Lower leg skin (tissue), 4 donors: ENCODE measurements at regions not wholly inside any gene's neighbourhood (a gene's known extent, or its start where the extent isn't known, plus 50 kb on each side); places are given as distances from the start of the nearest gene placed in this dataset.
"Not testable (repeated sequence)": the region's sequence is repeated elsewhere in the genome, so short reads cannot be mapped to it uniquely, and the experiment has no call there.

Experiments
- DNase-seq, 2 donors: peaks; one replicate each; pipeline ENCODE4 v3.0.0-alpha.2; 2019; ENCODE audit warnings: low spot score in 2 of 2
- H3K4me3 ChIP-seq: fragments of 200-600 bp; sonication (generic); 2 replicates; pipeline ENCODE4 v1.5.1; 2017; ENCODE audit warnings: mild to moderate bottlenecking, low read depth; ENCODE audit not compliant: poor library complexity, severe bottlenecking
- CTCF ChIP-seq, 3 donors: fragments of 450-650 bp; IDR thresholded peaks; one replicate each; pipeline ENCODE4 v1.5.1; 2016; ENCODE audit warnings: antibody characterized with exemption in 3 of 3, mild to moderate bottlenecking in 3 of 3, moderate library complexity in 2 of 3
- POLR2A ChIP-seq, 2 donors: fragments of 450-650 bp; IDR thresholded peaks; one replicate each; pipeline ENCODE4 v1.6.1; 2016 to 2017; ENCODE audit warnings: antibody characterized with exemption in 2 of 2, mild to moderate bottlenecking in 1 of 2, moderate library complexity in 1 of 2
- WGBS, 2 donors: methylation state at CpG; one replicate each; pipeline ENCODE4 v1.1.5; 2018; 5-methylcytosine and 5-hydroxymethylcytosine counted together
- intact Hi-C: fragments of 100-400 bp; cut with DNase I; formaldehyde crosslinking; loops from one replicate; pipeline ENCODE4 v1.15.0; 2023; ENCODE audit warnings: low total_unique reads

DNA sequence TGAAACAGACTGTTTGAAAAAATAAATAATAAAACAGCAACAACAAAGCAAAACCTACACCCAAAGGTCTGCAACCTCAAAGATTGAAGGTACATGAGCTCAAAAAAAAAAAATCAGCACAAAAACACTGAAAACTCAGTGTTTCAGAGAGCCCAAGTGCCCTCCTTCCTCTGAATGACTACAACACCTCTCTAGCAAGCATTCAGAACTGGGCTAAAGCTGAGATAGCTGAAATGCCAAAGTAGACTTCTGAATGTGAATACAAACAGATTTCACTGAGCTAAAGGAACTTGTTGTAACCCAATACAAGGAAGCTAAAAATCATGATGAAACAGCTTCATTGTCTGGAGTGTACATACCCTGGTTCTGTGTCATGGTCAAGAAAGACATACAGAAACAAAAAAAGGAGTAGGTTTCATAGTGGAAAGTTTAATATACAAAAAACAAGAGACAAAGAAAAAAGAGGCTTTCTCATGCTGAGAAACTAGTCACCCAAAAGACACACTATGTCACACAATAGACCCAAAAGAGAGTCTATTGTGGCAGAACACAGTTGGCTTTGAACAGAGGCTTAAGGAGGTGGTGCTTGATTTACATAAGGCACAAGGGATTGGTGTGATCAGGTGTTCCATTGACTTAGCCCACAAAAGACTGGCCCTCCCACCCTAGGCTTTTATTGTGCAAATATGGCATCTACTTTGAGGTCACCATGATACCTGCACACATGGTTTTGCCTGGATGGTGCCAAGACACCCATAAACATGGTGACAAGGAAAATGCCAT lies 316.6 kb downstream of the KDM5D start:
- intact Hi-C loops, result no loop called here
- no peak for DNase-seq
- H3K4me3 ChIP-seq, result no peak overlapping the region
- TF ChIP-seq POLR2A (IDR thresholded peaks at IDR 0.05) (no peak), CTCF (IDR thresholded peaks at IDR 0.05) (no peak)

- DNase-seq, intact Hi-C loops, H3K4me3 ChIP-seq: not testable (repeated sequence)
- 75% methylated on average over 5 of the region's 5 CpGs; no CpG with 5 or more reads in 1 of the 2 donors for WGBS, 2 donors
These were observed 317.3 kb downstream of the KDM5D start for GRCh38 chrY:19427191-19427590.

GRCh38 chrY:19410980-19411766 lies 333.4 kb downstream of the KDM5D start:
- WGBS, 2 donors, result 57% methylated on average over 3 of the region's 3 CpGs; no CpG with 5 or more reads in 1 of the 2 donors
- H3K4me3 ChIP-seq, result no peak overlapping the region
- DNase-seq, result no peak
- intact Hi-C loops, result no loop called here
- TF ChIP-seq CTCF (IDR thresholded peaks at IDR 0.05) (no peak), POLR2A (IDR thresholded peaks at IDR 0.05) (no peak)

DNA sequence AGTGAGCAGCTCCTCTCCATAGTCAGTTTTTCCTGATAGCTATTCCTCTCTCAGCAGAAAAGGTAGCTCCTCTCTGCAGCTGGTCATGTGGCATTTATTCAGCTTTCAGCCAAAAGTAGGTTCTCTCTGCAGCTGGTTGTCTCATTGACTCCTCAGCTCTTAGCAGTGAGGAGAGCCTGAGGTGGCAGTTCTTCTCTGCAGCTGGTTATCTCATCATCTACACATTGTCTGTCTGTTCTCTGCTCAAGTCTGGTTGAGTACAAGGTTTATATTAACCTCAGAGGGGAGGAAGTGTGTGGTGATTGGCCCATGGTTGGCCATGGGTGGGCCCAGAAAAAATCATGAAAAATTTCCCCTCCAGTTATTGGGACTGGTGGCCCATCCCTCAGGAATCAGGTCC lies 338.3 kb downstream of the KDM5D start:
- intact Hi-C loops, result no loop called here
- TF ChIP-seq CTCF (IDR thresholded peaks at IDR 0.05) (no peak), POLR2A (IDR thresholded peaks at IDR 0.05) (no peak)
- no peak for DNase-seq

GRCh38 chrY:19405598-19405997 lies 338.9 kb downstream of the KDM5D start:
- no peak for TF ChIP-seq POLR2A (IDR thresholded peaks at IDR 0.05)
- TF ChIP-seq CTCF (IDR thresholded peaks at IDR 0.05), result no peak
- no peak for DNase-seq
- WGBS, 2 donors, result 62% methylated on average over 3 of the region's 4 CpGs; no CpG with 5 or more reads in 1 of the 2 donors
- H3K4me3 ChIP-seq, result no peak overlapping the region
- intact Hi-C loops, result no loop called here

More for the DNA sequence above, 338.3 kb downstream of the KDM5D start:
- no peak overlapping the region for H3K4me3 ChIP-seq

GRCh38 chrY:19392876-19393275 lies 351.6 kb downstream of the KDM5D start:
- no peak overlapping the region for H3K4me3 ChIP-seq
- intact Hi-C loops, result no loop called here
- TF ChIP-seq POLR2A (IDR thresholded peaks at IDR 0.05) (no peak), CTCF (IDR thresholded peaks at IDR 0.05) (no peak)
- no peak for DNase-seq
